Stimulated activated CD8-positive, alpha-beta memory T cell treated with anti-CD3 and anti-CD28 coated beads, Interleukin-15, amount 100 ng/mL, for 48 hours (primary cell): ENCODE measurements at regions not wholly inside any gene's neighbourhood (a gene's known extent, or its start where the extent isn't known, plus 50 kb on each side); places are given as distances from the start of the nearest gene placed in this dataset.
"Not testable (repeated sequence)": the region's sequence is repeated elsewhere in the genome, so short reads cannot be mapped to it uniquely, and the experiment has no call there.

Source experiments
- DNase-seq, 2 donors: peaks; one replicate each; pipeline ENCODE4 v3.0.0-alpha.2; 2020; ENCODE audit warnings: low read depth in 2 of 2

- no peak for DNase-seq
Observed at GRCh38 chr10:28186887-28187578, 115.8 kb downstream of the MPP7 start.

- DNase-seq, result no peak
Observed at GRCh38 chr10:28186461-28186860, 116.4 kb downstream of the MPP7 start.

GRCh38 chr10:28184810-28185209, 118.1 kb downstream of the MPP7 start:
- no peak for DNase-seq

GRCh38 chr10:28181478-28182096, 121.3 kb downstream of the MPP7 start:
- no peak for DNase-seq

GRCh38 chr10:28180654-28181053, 122.2 kb downstream of the MPP7 start:
- no peak for DNase-seq

GRCh38 chr10:28179743-28180099, 123.1 kb downstream of the MPP7 start:
- DNase-seq, result no peak

- DNase-seq, result no peak
Observed at GRCh38 chr10:28179006-28179742, 123.7 kb downstream of the MPP7 start.

GRCh38 chr10:28177944-28178637, 124.8 kb downstream of the MPP7 start:
- DNase-seq, result no peak

GRCh38 chr10:28176498-28176897, 126.4 kb downstream of the MPP7 start:
- DNase-seq, result not testable (repeated sequence)

- DNase-seq, result no peak
Observed at GRCh38 chr10:28172223-28172610, 130.6 kb downstream of the MPP7 start.

- DNase-seq, result no peak
Observed at GRCh38 chr10:28171468-28172222, 131.2 kb downstream of the MPP7 start.

GRCh38 chr10:28169525-28169924, 133.3 kb downstream of the MPP7 start:
- DNase-seq, result no peak

- DNase-seq, result no peak
Observed at GRCh38 chr10:28160866-28161405, 141.9 kb downstream of the MPP7 start.

- no peak for DNase-seq
Observed at GRCh38 chr10:28157379-28157778, 145.5 kb downstream of the MPP7 start.

- DNase-seq, result no peak
Observed at GRCh38 chr10:28155726-28156125, 147.1 kb downstream of the MPP7 start.

GRCh38 chr10:28151636-28152035, 151.2 kb downstream of the MPP7 start:
- DNase-seq, result no peak

- DNase-seq, result no peak
Observed at GRCh38 chr10:28149746-28150145, 150.9 kb upstream of the ODAD2 start.

- DNase-seq, result no peak
Observed at GRCh38 chr10:28147706-28148105, 148.8 kb upstream of the ODAD2 start.

- no peak for DNase-seq
Observed at GRCh38 chr10:28139138-28139537, 140.3 kb upstream of the ODAD2 start.

GRCh38 chr10:28137907-28138880, 139.3 kb upstream of the ODAD2 start:
- no peak for DNase-seq
